Bronchial epithelial cell (primary cell): ENCODE measurements at regions not wholly inside any gene's neighbourhood (a gene's known extent, or its start where the extent isn't known, plus 50 kb on each side); places are given as distances from the start of the nearest gene placed in this dataset.

Source experiments
- DNase-seq: peaks from one replicate; pipeline ENCODE4 v3.0.0-alpha.2; 2010; ENCODE audit warnings: low read depth
- FAIRE-seq: peaks from 2 replicates; lab custom pipeline; 2011; peaks lifted over from hg19 to GRCh38; lab: Jason Lieb, UNC
- H3K27me3 ChIP-seq: 2 replicates; pipeline ENCODE4 v1.5.1; 2011; ENCODE audit warnings: low read length; ENCODE audit not compliant: control insufficient read depth, insufficient read depth
- H3K36me3 ChIP-seq: 2 replicates; pipeline ENCODE4 v1.5.1; 2011; ENCODE audit warnings: low read length; ENCODE audit not compliant: control insufficient read depth, insufficient read depth
- H3K4me3 ChIP-seq: 2 replicates; pipeline ENCODE4 v1.5.1; 2011; ENCODE audit warnings: mild to moderate bottlenecking, low read depth, low read length, control low read depth
- TF ChIP-seq, protein P1 (sequence below): IDR thresholded peaks from 2 replicates; pipeline ENCODE4 v1.5.1; 2011; ENCODE audit warnings: mild to moderate bottlenecking, moderate library complexity, low read length, control low read depth, inconsistent platforms; ENCODE audit not compliant: insufficient read depth, severe bottlenecking

DNA sequence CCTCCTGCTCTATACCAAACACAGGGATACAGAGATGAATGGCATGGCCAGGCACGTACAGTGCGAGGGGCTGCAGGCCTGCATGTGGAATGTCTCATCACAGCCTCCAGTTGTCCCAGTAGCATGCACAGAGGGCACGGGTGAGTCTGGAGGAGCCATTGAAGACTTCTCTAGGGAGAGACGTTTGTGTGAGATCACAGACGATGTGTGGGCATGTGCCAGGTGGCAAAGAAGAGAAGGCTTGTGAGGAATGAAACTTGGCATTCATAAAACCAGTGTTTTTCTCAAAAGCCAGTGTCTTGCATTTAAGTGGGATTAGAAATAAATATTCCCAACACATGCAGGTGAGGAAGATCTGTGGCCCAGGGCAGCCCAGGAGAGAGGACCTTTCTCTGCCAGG lies 119.1 kb upstream of the UBE3A start:
- DNase-seq (no peak), FAIRE-seq (no peak)
- TF ChIP-seq, protein P1, sequence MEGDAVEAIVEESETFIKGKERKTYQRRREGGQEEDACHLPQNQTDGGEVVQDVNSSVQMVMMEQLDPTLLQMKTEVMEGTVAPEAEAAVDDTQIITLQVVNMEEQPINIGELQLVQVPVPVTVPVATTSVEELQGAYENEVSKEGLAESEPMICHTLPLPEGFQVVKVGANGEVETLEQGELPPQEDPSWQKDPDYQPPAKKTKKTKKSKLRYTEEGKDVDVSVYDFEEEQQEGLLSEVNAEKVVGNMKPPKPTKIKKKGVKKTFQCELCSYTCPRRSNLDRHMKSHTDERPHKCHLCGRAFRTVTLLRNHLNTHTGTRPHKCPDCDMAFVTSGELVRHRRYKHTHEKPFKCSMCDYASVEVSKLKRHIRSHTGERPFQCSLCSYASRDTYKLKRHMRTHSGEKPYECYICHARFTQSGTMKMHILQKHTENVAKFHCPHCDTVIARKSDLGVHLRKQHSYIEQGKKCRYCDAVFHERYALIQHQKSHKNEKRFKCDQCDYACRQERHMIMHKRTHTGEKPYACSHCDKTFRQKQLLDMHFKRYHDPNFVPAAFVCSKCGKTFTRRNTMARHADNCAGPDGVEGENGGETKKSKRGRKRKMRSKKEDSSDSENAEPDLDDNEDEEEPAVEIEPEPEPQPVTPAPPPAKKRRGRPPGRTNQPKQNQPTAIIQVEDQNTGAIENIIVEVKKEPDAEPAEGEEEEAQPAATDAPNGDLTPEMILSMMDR = no peak
- Histone ChIP-seq H3K27me3 (no peaks in the 10 kb centered on the region), H3K4me3 (no peak overlapping the region), H3K36me3 (no peaks in the 10 kb centered on the region)

- H3K27me3 ChIP-seq = no peaks in the 10 kb centered on the region
- H3K4me3 ChIP-seq = no peak overlapping the region
- TF ChIP-seq, protein P1 = no peak
- DNase-seq (no peak), FAIRE-seq (no peak)
- no peaks in the 10 kb centered on the region for H3K36me3 ChIP-seq
Observed at GRCh38 chr15:25556136-25556535, 117.3 kb upstream of the UBE3A start.

DNA sequence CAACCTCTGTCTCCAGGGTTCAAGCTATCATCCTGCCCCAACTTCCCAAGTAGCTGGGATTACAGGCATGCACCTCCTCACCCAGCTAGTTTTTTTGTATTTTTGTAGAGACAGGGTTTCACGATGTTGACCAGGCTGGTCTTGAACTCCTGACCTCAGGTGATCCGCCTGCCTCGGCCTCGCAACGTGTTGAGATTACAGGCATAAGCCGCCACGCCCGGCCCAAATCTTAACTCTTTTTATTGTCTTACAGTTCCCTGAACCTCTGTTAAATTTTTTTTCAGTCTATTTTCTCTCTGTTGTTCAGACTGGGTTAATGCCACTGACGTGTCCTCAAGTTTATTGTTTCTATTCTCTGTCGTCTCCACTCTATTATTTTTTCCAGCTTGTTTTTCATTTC lies 115.8 kb upstream of the UBE3A start:
- Histone ChIP-seq H3K4me3 (no peak overlapping the region), H3K36me3 (no peaks in the 10 kb centered on the region), H3K27me3 (no peaks in the 10 kb centered on the region)
- DNase-seq (no peak), FAIRE-seq (no peak)
- TF ChIP-seq, protein P1 = no peak

DNA sequence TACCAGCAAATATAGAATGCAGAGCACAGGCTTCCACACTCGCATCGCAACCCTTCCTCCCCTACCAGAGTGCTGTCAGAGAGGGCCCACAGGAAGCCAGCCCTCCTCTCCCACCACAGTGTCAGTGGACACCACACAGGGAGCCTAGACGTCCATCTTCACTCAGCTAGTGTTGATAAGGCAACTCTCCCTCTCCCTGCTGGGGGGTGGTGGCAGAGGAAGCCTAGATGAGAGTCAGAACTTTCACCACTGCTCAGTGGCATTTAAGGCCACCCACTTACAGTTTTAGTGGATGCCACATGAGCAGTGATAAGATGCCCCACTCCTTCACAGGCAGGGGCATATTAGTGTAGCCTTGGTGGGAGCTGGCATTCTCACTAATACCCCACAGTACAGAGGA lies 109.8 kb upstream of the UBE3A start:
- TF ChIP-seq, protein P1 = no peak
- DNase-seq = no peak
- Histone ChIP-seq H3K4me3 (no peak overlapping the region), H3K36me3 (no peaks in the 10 kb centered on the region), H3K27me3 (no peaks in the 10 kb centered on the region)
- FAIRE-seq = no peak

GRCh38 chr15:25545889-25546288 lies 107.1 kb upstream of the UBE3A start:
- Histone ChIP-seq H3K36me3 (no peaks in the 10 kb centered on the region), H3K27me3 (no peaks in the 10 kb centered on the region), H3K4me3 (no peak overlapping the region)
- TF ChIP-seq, protein P1 = no peak
- FAIRE-seq = no peak
- DNase-seq = no peak

- Histone ChIP-seq H3K27me3 (no peaks in the 10 kb centered on the region), H3K4me3 (no peak overlapping the region), H3K36me3 (no peaks in the 10 kb centered on the region)
- no peak for FAIRE-seq
- peak; percentile 75 for DNase-seq
- TF ChIP-seq, protein P1 = no peak
Observed at GRCh38 chr15:25545017-25545416, 106.2 kb upstream of the UBE3A start.
